ENCODE measurements at regions not wholly inside any gene's neighbourhood (a gene's known extent, or its start where the extent isn't known, plus 50 kb on each side); places are given as distances from the start of the nearest gene placed in this dataset.

DNA sequence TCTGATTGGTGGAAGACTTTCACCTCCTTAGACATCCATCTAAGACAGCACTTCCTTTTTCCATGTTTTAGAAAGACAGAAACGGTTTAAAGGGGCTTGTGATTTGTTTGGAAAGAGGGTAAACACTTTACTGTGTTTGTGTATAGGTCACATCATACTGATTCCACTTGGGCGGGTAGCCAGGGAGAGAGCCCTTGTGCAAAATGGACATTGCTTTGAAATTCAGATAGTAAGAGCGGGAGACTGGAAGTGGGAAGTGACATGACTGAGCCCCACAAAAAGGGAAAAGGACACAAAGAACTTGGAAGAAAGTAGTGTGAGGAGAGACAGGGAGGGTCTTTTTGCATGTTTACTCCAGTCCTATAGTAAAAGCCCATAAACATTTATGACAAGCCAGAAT lies 195.6 kb upstream of the CNTN4 start:
- H3K4me3 ChIP-seq (ENCODE audit: low read length), result no peak overlapping the region
- TF ChIP-seq, protein P1, sequence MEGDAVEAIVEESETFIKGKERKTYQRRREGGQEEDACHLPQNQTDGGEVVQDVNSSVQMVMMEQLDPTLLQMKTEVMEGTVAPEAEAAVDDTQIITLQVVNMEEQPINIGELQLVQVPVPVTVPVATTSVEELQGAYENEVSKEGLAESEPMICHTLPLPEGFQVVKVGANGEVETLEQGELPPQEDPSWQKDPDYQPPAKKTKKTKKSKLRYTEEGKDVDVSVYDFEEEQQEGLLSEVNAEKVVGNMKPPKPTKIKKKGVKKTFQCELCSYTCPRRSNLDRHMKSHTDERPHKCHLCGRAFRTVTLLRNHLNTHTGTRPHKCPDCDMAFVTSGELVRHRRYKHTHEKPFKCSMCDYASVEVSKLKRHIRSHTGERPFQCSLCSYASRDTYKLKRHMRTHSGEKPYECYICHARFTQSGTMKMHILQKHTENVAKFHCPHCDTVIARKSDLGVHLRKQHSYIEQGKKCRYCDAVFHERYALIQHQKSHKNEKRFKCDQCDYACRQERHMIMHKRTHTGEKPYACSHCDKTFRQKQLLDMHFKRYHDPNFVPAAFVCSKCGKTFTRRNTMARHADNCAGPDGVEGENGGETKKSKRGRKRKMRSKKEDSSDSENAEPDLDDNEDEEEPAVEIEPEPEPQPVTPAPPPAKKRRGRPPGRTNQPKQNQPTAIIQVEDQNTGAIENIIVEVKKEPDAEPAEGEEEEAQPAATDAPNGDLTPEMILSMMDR (conservative IDR thresholded peaks at IDR 0.05; ENCODE audit: low read depth, low read length), result no peak
- no peak for DNase-seq (ENCODE audit: low read depth)

DNA sequence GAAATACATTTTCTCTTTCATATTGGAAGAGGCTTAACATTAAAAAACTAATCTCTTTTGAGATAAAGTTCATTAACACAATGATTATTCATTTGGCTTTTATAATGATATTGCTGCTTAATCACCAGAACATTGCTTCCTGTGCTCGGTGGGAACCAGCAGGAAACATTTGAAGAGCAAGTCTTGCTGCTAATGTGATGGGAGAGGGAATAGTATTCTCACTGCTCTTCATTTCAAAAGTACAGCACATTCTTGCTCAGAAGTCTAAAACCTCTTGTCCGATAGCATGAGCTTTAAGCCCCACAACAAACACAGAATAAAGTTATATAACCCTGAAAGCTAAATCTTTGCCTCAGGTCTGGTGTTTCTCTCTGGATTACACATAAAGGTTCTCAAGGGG lies 190.8 kb upstream of the CNTN4 start:
- H3K4me3 ChIP-seq (ENCODE audit: low read length), result no peak overlapping the region
- DNase-seq (ENCODE audit: low read depth), result no peak
- TF ChIP-seq, protein P1 (conservative IDR thresholded peaks at IDR 0.05; ENCODE audit: low read depth, low read length), result no peak

DNA sequence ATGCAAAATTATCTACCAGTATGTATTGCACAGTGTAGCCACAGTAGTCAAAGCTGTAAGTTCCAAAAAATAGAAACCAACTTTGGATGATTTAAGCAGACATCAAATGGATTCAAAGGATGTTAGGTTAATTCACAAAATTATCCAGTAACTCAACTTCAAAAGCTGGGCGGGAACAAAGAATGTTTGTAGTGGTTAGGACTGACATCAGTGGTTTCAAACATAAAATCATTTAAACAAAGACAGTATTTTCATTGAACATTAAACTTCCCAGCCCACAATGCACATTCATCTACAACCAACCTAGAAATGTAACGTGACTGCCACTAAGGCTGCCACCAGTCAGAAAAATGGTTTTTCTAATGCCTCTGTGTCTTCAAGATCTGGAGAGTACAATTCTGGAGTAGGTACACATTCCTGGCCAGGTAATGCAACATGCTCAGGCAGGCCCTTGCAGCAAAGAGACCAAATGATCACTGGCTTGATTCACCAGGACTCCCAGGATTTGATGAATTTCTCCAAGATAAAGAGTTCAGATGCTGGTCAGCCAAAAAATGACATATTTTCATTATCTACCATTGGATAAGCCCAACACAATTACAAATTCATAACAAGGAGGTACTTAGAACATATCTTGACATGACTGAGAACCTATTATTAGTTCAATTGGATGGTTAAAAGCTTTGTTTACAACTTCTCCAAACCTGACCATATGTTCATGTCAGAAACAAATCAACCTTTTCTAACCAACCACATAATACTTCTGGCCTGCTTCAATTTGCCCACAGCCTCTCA lies 189.8 kb upstream of the CNTN4 start:
- TF ChIP-seq, protein P1 (conservative IDR thresholded peaks at IDR 0.05; ENCODE audit: low read depth, low read length), result no peak
- H3K4me3 ChIP-seq (ENCODE audit: low read length), result no peak overlapping the region
- DNase-seq (ENCODE audit: low read depth), result no peak

DNA sequence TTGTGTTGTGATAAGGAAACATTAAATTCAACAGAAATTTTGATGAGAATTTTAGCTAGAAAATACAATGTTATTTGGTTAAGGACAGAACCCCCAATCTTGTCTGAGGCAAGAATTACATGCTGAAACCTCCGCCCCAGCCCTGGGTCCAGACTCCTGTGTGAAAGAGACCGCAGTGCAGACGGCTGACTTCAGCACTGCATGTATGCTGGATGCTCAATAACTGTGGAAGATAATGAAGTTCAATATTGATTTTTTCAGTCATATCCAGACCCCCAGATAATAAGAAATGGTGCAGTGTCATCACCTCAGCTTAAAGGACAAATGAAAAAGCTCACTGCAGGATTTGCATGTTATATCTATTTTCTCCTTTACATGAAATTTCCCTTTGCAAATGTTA lies 188.3 kb upstream of the CNTN4 start:
- TF ChIP-seq, protein P1 (conservative IDR thresholded peaks at IDR 0.05; ENCODE audit: low read depth, low read length), result no peak
- DNase-seq (ENCODE audit: low read depth), result no peak

DNA sequence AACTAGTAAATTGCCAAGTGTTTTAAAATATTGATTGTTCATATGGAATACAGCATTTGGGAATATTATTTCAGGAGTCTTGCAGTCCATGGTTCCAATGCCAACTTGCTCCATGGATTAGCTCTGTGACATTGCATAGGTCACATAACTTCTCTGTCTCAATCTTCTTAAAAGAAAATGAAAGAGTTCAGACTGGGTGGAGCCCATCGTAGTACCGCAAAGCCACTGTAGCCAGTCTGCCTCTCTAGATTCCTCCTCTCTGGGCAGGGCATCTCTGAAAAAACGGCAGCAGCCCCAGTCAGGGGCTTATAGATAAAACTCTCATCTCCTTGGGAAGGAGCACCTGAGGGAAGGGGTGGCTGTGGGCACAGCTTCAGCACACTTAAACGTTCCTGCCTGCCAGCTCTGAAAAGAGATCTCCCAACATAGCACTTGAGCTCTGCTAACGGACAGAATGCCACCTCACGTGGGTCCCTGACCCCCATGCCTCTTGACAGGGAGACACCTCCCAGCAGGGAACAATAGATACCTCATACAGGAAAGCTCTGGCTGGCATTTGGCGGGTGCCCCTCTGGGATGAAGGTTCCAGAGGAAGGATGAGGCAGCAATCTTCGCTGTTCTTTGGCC lies 168.8 kb upstream of the CNTN4 start:
- TF ChIP-seq, protein P1 (conservative IDR thresholded peaks at IDR 0.05; ENCODE audit: low read depth, low read length), result no peak
- H3K4me3 ChIP-seq (ENCODE audit: low read length), result no peak overlapping the region
- DNase-seq (ENCODE audit: low read depth), result no peak

More for the DNA sequence above, 188.3 kb upstream of the CNTN4 start:
- H3K4me3 ChIP-seq (ENCODE audit: low read length), result no peak overlapping the region

DNA sequence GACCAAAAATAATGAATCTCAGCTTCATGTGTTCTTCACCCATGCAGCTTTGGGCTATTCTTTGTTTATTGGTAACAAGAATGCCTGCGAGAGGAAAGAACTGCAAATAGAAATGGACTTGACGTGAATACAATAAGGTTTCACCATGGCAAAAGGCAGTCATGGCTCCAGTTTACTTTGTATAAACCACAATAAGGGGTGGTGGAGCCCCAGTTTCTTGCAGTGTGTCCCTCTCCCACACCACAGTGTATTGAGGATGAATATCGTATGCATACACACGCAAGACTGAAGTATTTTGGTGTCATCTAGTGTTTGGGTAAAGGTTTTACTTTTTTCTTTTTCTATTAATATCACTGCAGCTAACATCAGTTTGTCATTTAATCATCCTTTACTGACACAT lies 159.7 kb upstream of the CNTN4 start:
- DNase-seq (ENCODE audit: low read depth), result no peak
- H3K4me3 ChIP-seq (ENCODE audit: low read length), result no peak overlapping the region
- TF ChIP-seq, protein P1 (conservative IDR thresholded peaks at IDR 0.05; ENCODE audit: low read depth, low read length), result no peak

DNA sequence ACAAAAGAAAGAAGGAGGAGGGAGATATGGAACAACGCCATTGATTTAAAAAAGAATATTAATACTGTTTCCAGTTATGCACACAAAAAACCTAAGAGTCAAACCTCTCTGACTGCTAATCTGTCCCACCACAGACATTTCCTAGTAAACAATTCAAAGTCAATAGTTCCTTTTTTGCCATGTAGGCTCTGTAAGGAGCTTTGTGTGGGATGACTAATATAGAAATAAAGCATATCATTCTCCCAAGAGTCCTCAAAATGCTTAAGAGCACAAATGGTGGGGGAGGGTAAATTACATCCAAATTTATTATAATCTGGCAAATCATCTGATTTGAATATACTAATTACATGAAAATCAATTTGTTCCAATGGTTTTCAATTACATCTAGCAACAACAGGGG lies 155.9 kb upstream of the CNTN4 start:
- TF ChIP-seq, protein P1 (conservative IDR thresholded peaks at IDR 0.05; ENCODE audit: low read depth, low read length), result no peak
- no peak overlapping the region for H3K4me3 ChIP-seq (ENCODE audit: low read length)
- no peak for DNase-seq (ENCODE audit: low read depth)

Data from retinal pigment epithelial cell (primary cell).